ENCODE measurements at regions not wholly inside any gene's neighbourhood (a gene's known extent, or its start where the extent isn't known, plus 50 kb on each side); places are given as distances from the start of the nearest gene placed in this dataset.
"Not testable (repeated sequence)": the region's sequence is repeated elsewhere in the genome, so short reads cannot be mapped to it uniquely, and the experiment has no call there.

- not testable (repeated sequence) for TF ChIP-seq CTCF, EP300 (IDR thresholded peaks at IDR 0.05)
Observed at GRCh38 chr13:97891964-97892363, 61.5 kb upstream of the IPO5 start.
